Fibroblast of pulmonary artery (primary cell): ENCODE measurements at regions not wholly inside any gene's neighbourhood (a gene's known extent, or its start where the extent isn't known, plus 50 kb on each side); places are given as distances from the start of the nearest gene placed in this dataset.

Experiments used
- DNase-seq: peaks from one replicate; pipeline ENCODE4 v3.0.0-alpha.2; 2010; ENCODE audit warnings: low read depth
- H3K4me3 ChIP-seq: replicated peaks from 2 replicates; pipeline ENCODE4 v1.5.1; 2011; ENCODE audit warnings: low read depth, mild to moderate bottlenecking, control low read depth, low read length, moderate library complexity
- CTCF ChIP-seq: IDR thresholded peaks from 2 replicates; pipeline ENCODE4 v1.5.1; 2011; ENCODE audit warnings: mild to moderate bottlenecking, control low read depth, low read length, inconsistent platforms; ENCODE audit errors: missing control alignments

- DNase-seq = no peak
- H3K4me3 ChIP-seq = no peak overlapping the region
- TF ChIP-seq CTCF = no peak
Measured at GRCh38 chr11:104725796-104726408, 172.4 kb downstream of the CASP12 start.

- DNase-seq = peak; percentile 19
- no peak for TF ChIP-seq CTCF
- H3K4me3 ChIP-seq = no peak overlapping the region
Measured at GRCh38 chr11:104713401-104713800, 184.9 kb downstream of the CASP12 start.

- DNase-seq = peak; percentile 57
- no peak for TF ChIP-seq CTCF
- H3K4me3 ChIP-seq = no peak overlapping the region
Measured at GRCh38 chr11:104705490-104706190, 192.6 kb downstream of the CASP12 start.

GRCh38 chr11:104704888-104705287 is 193.4 kb downstream of the CASP12 start:
- DNase-seq = no peak
- no peak overlapping the region for H3K4me3 ChIP-seq
- no peak for TF ChIP-seq CTCF

GRCh38 chr11:104704146-104704830 is 194.0 kb downstream of the CASP12 start:
- no peak for TF ChIP-seq CTCF
- no peak for DNase-seq

GRCh38 chr11:104700609-104701008 is 197.7 kb downstream of the CASP12 start:
- peak; percentile 56 for DNase-seq
- no peak for TF ChIP-seq CTCF
- no peak overlapping the region for H3K4me3 ChIP-seq

More at GRCh38 chr11:104704146-104704830, 194.0 kb downstream of the CASP12 start:
- no peak overlapping the region for H3K4me3 ChIP-seq
